ENCODE measurements at regions not wholly inside any gene's neighbourhood (a gene's known extent, or its start where the extent isn't known, plus 50 kb on each side); places are given as distances from the start of the nearest gene placed in this dataset.
"Not testable (repeated sequence)": the region's sequence is repeated elsewhere in the genome, so short reads cannot be mapped to it uniquely, and the experiment has no call there.

- H3K4me3 ChIP-seq (ENCODE audit: low read depth in 1 of 2, low read length in 2 of 2): no peak overlapping the region
- H3K4me1 ChIP-seq (ENCODE audit: insufficient read depth, low read length): no peaks in the 10 kb centered on the region
- no peaks in the 10 kb centered on the region for H3K36me3 ChIP-seq (ENCODE audit: insufficient read depth, low read length)
- no peaks in the 10 kb centered on the region for H3K27me3 ChIP-seq (ENCODE audit: control insufficient read depth in 1 of 2, insufficient read depth in 2 of 2, low read length in 2 of 2)
- no peak overlapping the region for H3K27ac ChIP-seq (ENCODE audit: low read depth, low read length)
- H3K9ac ChIP-seq (ENCODE audit: low read length): no peak overlapping the region
- H3K9me3 ChIP-seq (ENCODE audit: low read length): no peaks in the 10 kb centered on the region
Observed at GRCh38 chr5:2157372-2157771, 274.6 kb upstream of the IRX4 start.

GRCh38 chr5:2156358-2157059 lies 273.8 kb upstream of the IRX4 start:
- no peaks in the 10 kb centered on the region for H3K9me3 ChIP-seq (ENCODE audit: low read length)

GRCh38 chr5:2155556-2155955 lies 272.8 kb upstream of the IRX4 start:
- no peaks in the 10 kb centered on the region for H3K4me1 ChIP-seq (ENCODE audit: insufficient read depth, low read length)

More at GRCh38 chr5:2156358-2157059, 273.8 kb upstream of the IRX4 start:
- no peak overlapping the region for H3K4me3 ChIP-seq (ENCODE audit: low read depth in 1 of 2, low read length in 2 of 2)
- no peaks in the 10 kb centered on the region for H3K27me3 ChIP-seq (ENCODE audit: control insufficient read depth in 1 of 2, insufficient read depth in 2 of 2, low read length in 2 of 2)
- H3K4me1 ChIP-seq (ENCODE audit: insufficient read depth, low read length): no peaks in the 10 kb centered on the region
- no peak overlapping the region for H3K27ac ChIP-seq (ENCODE audit: low read depth, low read length)
- no peaks in the 10 kb centered on the region for H3K36me3 ChIP-seq (ENCODE audit: insufficient read depth, low read length)
- no peak overlapping the region for H3K9ac ChIP-seq (ENCODE audit: low read length)

DNA sequence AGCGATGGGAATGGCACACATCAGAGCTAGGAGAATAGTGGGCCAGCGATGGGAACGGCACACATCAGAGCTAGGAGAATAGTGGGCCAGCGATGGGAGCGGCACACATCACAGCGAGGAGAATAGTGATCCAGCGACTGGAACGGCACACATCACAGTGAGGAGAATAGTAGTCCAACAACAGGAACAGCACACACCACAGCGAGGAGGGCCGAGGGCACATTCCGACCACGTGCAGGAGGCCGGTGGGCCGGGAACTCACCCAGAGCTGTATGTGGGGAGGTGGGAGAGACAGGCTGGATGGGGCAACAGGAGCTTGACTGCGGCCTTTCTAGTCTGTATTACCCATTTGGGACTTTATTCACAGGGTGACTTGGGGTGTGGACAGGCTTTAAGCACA lies 271.1 kb upstream of the IRX4 start:
- Histone ChIP-seq H3K27me3 (ENCODE audit: control insufficient read depth in 1 of 2, insufficient read depth in 2 of 2, low read length in 2 of 2) (no peaks in the 10 kb centered on the region), H3K9me3 (ENCODE audit: low read length) (no peaks in the 10 kb centered on the region), H3K36me3 (ENCODE audit: insufficient read depth, low read length) (no peaks in the 10 kb centered on the region), H3K4me1 (ENCODE audit: insufficient read depth, low read length) (no peaks in the 10 kb centered on the region), H3K27ac (ENCODE audit: low read depth, low read length) (no peak overlapping the region), H3K4me3 (ENCODE audit: low read depth in 1 of 2, low read length in 2 of 2) (no peak overlapping the region), H3K9ac (ENCODE audit: low read length) (no peak overlapping the region)

More at GRCh38 chr5:2155556-2155955, 272.8 kb upstream of the IRX4 start:
- H3K27me3 ChIP-seq (ENCODE audit: control insufficient read depth in 1 of 2, insufficient read depth in 2 of 2, low read length in 2 of 2): no peaks in the 10 kb centered on the region
- no peak overlapping the region for H3K4me3 ChIP-seq (ENCODE audit: low read depth in 1 of 2, low read length in 2 of 2)
- no peak overlapping the region for H3K9ac ChIP-seq (ENCODE audit: low read length)
- no peaks in the 10 kb centered on the region for H3K9me3 ChIP-seq (ENCODE audit: low read length)
- no peak overlapping the region for H3K27ac ChIP-seq (ENCODE audit: low read depth, low read length)
- H3K36me3 ChIP-seq (ENCODE audit: insufficient read depth, low read length): no peaks in the 10 kb centered on the region

DNA sequence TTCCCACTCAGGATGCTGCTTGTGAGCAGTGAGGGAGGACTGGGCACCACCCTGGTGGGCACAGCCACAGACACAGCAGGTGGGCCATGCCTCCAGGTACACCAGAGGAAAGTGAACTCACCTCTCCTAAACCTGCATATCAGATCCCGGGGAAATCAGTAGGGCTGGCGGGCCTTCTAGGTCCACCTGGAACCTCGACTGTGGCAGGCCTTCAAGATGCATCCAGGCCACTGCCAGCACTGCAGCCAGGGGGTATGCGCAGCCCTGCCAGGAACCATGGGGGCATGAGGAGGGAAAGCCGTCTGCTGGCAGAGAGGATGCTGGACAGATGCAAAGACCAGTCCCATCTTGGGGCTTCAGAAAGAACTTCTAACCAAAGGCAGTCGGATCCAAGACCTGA lies 270.6 kb upstream of the IRX4 start:
- no peaks in the 10 kb centered on the region for H3K36me3 ChIP-seq (ENCODE audit: insufficient read depth, low read length)
- no peaks in the 10 kb centered on the region for H3K27me3 ChIP-seq (ENCODE audit: control insufficient read depth in 1 of 2, insufficient read depth in 2 of 2, low read length in 2 of 2)
- no peak overlapping the region for H3K27ac ChIP-seq (ENCODE audit: low read depth, low read length)
- no peaks in the 10 kb centered on the region for H3K4me1 ChIP-seq (ENCODE audit: insufficient read depth, low read length)
- no peaks in the 10 kb centered on the region for H3K9me3 ChIP-seq (ENCODE audit: low read length)
- H3K9ac ChIP-seq (ENCODE audit: low read length): no peak overlapping the region
- H3K4me3 ChIP-seq (ENCODE audit: low read depth in 1 of 2, low read length in 2 of 2): no peak overlapping the region

- H3K36me3 ChIP-seq (ENCODE audit: insufficient read depth, low read length); H3K9me3 ChIP-seq (ENCODE audit: low read length): not testable (repeated sequence)
Observed at GRCh38 chr5:2151301-2151888, 268.7 kb upstream of the IRX4 start.

DNA sequence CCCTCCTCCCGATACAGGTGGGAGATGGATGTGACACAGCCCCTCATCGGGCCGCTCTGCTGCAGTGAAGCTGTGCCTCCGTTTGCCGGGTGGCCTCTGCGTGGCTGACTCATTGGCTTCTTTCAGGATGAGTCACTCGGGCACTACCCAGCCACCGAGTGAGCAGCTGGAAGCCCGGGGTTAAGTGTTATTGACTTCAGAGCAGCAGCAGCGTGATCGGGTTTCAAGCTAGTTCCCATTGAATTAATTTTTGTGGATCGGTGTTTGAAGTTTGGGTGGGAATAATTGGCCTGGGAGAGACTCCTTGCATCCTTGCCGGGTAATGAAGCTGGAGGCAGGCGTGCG lies 266.4 kb upstream of the IRX4 start:
- H3K27me3 ChIP-seq (ENCODE audit: control insufficient read depth in 1 of 2, insufficient read depth in 2 of 2, low read length in 2 of 2): no peaks in the 10 kb centered on the region
- no peak overlapping the region for H3K4me3 ChIP-seq (ENCODE audit: low read depth in 1 of 2, low read length in 2 of 2)
- H3K9ac ChIP-seq (ENCODE audit: low read length): no peak overlapping the region
- H3K36me3 ChIP-seq (ENCODE audit: insufficient read depth, low read length): no peaks in the 10 kb centered on the region
- H3K9me3 ChIP-seq (ENCODE audit: low read length): no peaks in the 10 kb centered on the region
- no peak overlapping the region for H3K27ac ChIP-seq (ENCODE audit: low read depth, low read length)
- H3K4me1 ChIP-seq (ENCODE audit: insufficient read depth, low read length): no peaks in the 10 kb centered on the region

More at GRCh38 chr5:2151301-2151888, 268.7 kb upstream of the IRX4 start:
- H3K27ac ChIP-seq (ENCODE audit: low read depth, low read length); H3K4me1 ChIP-seq (ENCODE audit: insufficient read depth, low read length); H3K9ac ChIP-seq (ENCODE audit: low read length); H3K4me3 ChIP-seq (ENCODE audit: low read depth in 1 of 2, low read length in 2 of 2); H3K27me3 ChIP-seq (ENCODE audit: control insufficient read depth in 1 of 2, insufficient read depth in 2 of 2, low read length in 2 of 2): not testable (repeated sequence)

DNA sequence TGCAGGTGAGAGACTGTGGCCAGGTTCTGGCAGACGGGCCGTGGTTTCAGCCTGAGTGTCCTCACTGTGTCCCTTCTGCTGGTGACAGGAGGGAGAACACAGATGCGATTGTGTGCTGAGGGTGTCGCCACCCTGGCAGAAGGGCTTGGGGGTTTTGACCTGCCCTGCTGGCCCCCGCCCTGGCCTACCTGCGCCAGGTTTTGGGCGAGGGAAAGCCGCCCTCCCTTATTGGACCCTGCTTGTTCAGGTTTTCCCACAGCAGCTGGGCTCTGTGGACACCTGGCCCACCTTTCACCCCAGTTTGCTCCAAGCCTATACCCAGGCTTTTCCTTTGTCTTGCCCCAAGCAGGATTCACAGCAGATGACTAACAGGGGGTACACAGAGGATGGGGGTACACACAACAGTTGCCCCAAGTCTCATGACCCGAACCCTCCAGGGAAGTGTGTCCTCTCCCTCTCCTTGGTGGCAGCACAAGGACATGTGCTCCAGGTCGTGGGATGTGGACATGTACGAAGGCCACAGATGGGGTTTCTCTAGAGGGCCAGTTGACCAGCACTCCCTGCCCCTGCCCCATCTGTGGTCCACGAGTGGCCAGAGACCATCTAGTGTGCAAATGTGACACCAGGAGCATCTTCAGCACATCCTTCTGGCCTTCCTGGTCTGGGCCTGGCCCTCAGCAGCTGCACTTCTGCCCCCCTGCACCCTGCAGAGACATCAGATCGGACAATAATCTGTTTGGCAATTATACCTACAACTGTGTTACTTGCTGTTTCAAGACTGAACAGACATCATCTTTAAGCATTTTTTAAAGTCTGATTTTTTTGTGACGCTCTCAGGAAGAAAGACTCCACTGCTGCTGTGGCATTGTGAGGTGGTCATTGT lies 265.8 kb upstream of the IRX4 start:
- Histone ChIP-seq H3K36me3 (ENCODE audit: insufficient read depth, low read length) (no peaks in the 10 kb centered on the region), H3K9ac (ENCODE audit: low read length) (no peak overlapping the region), H3K4me3 (ENCODE audit: low read depth in 1 of 2, low read length in 2 of 2) (no peak overlapping the region), H3K27ac (ENCODE audit: low read depth, low read length) (no peak overlapping the region), H3K9me3 (ENCODE audit: low read length) (no peaks in the 10 kb centered on the region), H3K4me1 (ENCODE audit: insufficient read depth, low read length) (no peaks in the 10 kb centered on the region), H3K27me3 (ENCODE audit: control insufficient read depth in 1 of 2, insufficient read depth in 2 of 2, low read length in 2 of 2) (no peaks in the 10 kb centered on the region)

- no peak overlapping the region for H3K4me3 ChIP-seq (ENCODE audit: low read depth in 1 of 2, low read length in 2 of 2)
- no peak overlapping the region for H3K27ac ChIP-seq (ENCODE audit: low read depth, low read length)
- no peaks in the 10 kb centered on the region for H3K9me3 ChIP-seq (ENCODE audit: low read length)
- no peaks in the 10 kb centered on the region for H3K27me3 ChIP-seq (ENCODE audit: control insufficient read depth in 1 of 2, insufficient read depth in 2 of 2, low read length in 2 of 2)
- H3K9ac ChIP-seq (ENCODE audit: low read length): no peak overlapping the region
- no peaks in the 10 kb centered on the region for H3K4me1 ChIP-seq (ENCODE audit: insufficient read depth, low read length)
- no peaks in the 10 kb centered on the region for H3K36me3 ChIP-seq (ENCODE audit: insufficient read depth, low read length)
Observed at GRCh38 chr5:2147504-2148311, 265.0 kb upstream of the IRX4 start.

DNA sequence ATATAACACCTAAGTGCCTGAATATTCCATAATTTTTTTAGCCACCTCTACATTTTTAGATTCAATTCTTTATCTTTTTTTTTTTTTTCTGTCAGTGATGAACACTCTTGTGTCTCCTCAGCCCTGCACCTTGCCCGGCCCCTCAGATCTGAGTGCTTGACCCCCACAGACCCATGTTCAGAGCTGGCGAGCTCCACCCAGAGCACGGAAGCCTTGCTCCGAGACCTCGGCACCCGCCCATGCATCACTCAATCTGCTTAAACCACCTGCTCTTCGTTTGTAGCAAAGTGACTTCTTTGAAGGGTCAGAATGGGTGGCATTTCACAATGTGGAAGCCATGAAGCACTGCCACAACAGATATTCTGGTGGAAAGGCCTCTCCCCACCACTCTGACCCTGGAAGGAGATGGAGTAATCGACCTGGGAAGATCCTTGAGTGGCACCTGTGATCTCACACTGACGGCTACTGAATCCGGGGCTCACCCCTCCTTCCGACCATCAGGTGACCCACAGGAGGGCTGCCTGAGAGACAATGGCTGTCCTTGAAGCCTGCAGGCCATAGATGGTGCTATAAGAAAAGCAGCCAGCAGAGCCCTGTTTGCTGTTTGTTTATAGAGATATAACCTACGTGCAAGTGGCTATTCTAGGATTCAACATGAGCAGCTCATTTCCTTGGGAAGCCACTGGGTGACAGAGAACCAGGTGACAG lies 261.1 kb upstream of the IRX4 start:
- Histone ChIP-seq H3K36me3 (ENCODE audit: insufficient read depth, low read length) (no peaks in the 10 kb centered on the region), H3K4me3 (ENCODE audit: low read depth in 1 of 2, low read length in 2 of 2) (no peak overlapping the region), H3K27ac (ENCODE audit: low read depth, low read length) (no peak overlapping the region), H3K9ac (ENCODE audit: low read length) (no peak overlapping the region), H3K4me1 (ENCODE audit: insufficient read depth, low read length) (no peaks in the 10 kb centered on the region), H3K27me3 (ENCODE audit: control insufficient read depth in 1 of 2, insufficient read depth in 2 of 2, low read length in 2 of 2) (no peaks in the 10 kb centered on the region), H3K9me3 (ENCODE audit: low read length) (no peaks in the 10 kb centered on the region)
